GM23338 (cell line): ENCODE measurements at regions not wholly inside any gene's neighbourhood (a gene's known extent, or its start where the extent isn't known, plus 50 kb on each side); places are given as distances from the start of the nearest gene placed in this dataset.

Source experiments
- CREB1 ChIP-seq: fragments of 250-450 bp; sonication (Bioruptor Pico); IDR thresholded peaks from 2 replicates; pipeline ENCODE4 v1.5.0; 2020; ENCODE audit warnings: low read depth, mild to moderate bottlenecking, moderate library complexity
- EZH2 ChIP-seq: fragments of 200-600 bp; sonication (generic); IDR thresholded peaks from one replicate; pipeline ENCODE4 v1.8.0; 2017; ENCODE audit warnings: antibody characterized with exemption, mild to moderate bottlenecking, low read depth; ENCODE audit not compliant: unreplicated experiment
- EZH2phosphoT487 ChIP-seq: fragments of 200-600 bp; sonication (generic); IDR thresholded peaks from one replicate; pipeline ENCODE4 v1.8.1; 2018; ENCODE audit warnings: antibody characterized with exemption; ENCODE audit not compliant: unreplicated experiment
- TF ChIP-seq, protein P1 (sequence below), 2 experiments: fragments of 200-600 bp in 1 of 2; sonication (generic) in 1 of 2; conservative IDR thresholded peaks; 2 replicates each; pipeline versions ENCODE4 v1.5.1 to v1.6.1; 2016 to 2017; ENCODE audit warnings: antibody characterized with exemption in 2 of 2, low read depth in 2 of 2, mild to moderate bottlenecking in 2 of 2, moderate library complexity in 1 of 2

DNA sequence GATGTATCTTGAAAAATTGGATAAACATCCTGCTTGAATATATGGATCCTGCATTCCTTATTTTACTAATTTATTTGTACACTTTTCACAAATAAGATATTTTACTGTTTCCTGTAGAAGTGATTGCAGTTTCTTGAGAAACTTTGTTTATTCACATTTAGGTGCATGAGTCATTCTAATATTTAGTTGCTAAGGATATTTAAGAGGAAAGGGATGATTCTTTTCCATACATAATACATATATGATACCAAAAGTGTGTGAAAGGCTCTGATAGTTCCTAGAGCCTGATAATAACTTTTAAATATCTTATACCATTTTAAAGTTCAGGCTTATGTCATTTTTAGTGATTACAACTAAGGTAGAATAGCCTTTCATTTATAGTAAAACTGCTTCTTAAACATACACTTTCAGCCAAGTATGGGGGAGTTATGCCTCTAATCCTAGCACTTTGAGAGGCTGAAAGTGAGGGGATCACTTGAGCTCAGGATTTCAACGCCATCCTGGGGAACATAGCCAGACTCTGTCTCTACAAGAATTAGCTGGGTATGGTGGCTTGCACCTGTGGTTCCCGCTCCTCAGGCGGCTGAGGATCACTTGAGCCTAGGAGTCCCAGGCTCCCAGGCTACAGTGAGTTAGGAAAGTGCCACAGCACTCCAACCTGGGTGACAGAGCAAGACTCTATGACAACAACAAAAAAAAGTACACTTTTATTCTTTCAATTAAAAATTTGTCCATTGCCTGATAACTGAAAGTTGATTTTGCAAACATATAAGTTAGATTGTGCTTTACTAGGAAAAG lies 262.6 kb upstream of the LRIG3 start:
- TF ChIP-seq EZH2 (no peak), CREB1 (CRISPR knock-in tag) (no peak), EZH2phosphoT487 (no peak)
- TF ChIP-seq, protein P1, sequence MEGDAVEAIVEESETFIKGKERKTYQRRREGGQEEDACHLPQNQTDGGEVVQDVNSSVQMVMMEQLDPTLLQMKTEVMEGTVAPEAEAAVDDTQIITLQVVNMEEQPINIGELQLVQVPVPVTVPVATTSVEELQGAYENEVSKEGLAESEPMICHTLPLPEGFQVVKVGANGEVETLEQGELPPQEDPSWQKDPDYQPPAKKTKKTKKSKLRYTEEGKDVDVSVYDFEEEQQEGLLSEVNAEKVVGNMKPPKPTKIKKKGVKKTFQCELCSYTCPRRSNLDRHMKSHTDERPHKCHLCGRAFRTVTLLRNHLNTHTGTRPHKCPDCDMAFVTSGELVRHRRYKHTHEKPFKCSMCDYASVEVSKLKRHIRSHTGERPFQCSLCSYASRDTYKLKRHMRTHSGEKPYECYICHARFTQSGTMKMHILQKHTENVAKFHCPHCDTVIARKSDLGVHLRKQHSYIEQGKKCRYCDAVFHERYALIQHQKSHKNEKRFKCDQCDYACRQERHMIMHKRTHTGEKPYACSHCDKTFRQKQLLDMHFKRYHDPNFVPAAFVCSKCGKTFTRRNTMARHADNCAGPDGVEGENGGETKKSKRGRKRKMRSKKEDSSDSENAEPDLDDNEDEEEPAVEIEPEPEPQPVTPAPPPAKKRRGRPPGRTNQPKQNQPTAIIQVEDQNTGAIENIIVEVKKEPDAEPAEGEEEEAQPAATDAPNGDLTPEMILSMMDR (conservative IDR thresholded peaks at IDR 0.05; ENCODE audit: low read depth in 2 of 2), result no peak
